Fibroblast of the aortic adventitia (primary cell): ENCODE measurements at regions not wholly inside any gene's neighbourhood (a gene's known extent, or its start where the extent isn't known, plus 50 kb on each side); places are given as distances from the start of the nearest gene placed in this dataset.

Experiments
- DNase-seq: peaks from one replicate; pipeline ENCODE4 v3.0.0-alpha.2; 2010; ENCODE audit warnings: low read depth
- H3K4me3 ChIP-seq: 2 replicates; pipeline ENCODE4 v1.5.1; 2011; ENCODE audit warnings: low read depth, mild to moderate bottlenecking, control low read depth, low read length, moderate library complexity
- TF ChIP-seq, protein P1 (sequence below): IDR thresholded peaks from 2 replicates; pipeline ENCODE4 v1.5.1; 2011; ENCODE audit warnings: mild to moderate bottlenecking, low read length, control low read depth, inconsistent platforms; ENCODE audit not compliant: insufficient read depth

- peak; percentile 48 for DNase-seq
- TF ChIP-seq, protein P1, sequence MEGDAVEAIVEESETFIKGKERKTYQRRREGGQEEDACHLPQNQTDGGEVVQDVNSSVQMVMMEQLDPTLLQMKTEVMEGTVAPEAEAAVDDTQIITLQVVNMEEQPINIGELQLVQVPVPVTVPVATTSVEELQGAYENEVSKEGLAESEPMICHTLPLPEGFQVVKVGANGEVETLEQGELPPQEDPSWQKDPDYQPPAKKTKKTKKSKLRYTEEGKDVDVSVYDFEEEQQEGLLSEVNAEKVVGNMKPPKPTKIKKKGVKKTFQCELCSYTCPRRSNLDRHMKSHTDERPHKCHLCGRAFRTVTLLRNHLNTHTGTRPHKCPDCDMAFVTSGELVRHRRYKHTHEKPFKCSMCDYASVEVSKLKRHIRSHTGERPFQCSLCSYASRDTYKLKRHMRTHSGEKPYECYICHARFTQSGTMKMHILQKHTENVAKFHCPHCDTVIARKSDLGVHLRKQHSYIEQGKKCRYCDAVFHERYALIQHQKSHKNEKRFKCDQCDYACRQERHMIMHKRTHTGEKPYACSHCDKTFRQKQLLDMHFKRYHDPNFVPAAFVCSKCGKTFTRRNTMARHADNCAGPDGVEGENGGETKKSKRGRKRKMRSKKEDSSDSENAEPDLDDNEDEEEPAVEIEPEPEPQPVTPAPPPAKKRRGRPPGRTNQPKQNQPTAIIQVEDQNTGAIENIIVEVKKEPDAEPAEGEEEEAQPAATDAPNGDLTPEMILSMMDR: no peak
- H3K4me3 ChIP-seq: no peak overlapping the region
These were observed 256.7 kb upstream of the FN1 start for GRCh38 chr2:215692387-215693079.

DNA sequence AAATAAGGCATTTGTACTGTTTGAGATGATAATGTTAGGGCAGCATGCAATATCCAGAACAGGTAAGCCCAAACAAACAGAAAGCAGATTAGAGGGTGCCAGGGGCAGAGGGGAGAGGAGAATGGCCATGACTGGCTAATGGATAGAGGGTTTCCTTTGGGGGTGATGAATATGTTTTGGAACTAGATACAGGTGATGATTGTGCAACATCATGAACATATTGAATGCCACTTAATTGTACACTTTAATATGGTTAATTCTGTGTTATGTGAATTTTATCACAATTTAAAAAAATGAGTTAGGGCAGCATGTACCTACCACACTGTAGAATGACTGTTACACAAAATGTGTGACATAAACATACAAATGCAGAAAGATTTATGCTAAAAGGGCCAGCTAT lies 255.5 kb upstream of the FN1 start:
- TF ChIP-seq, protein P1: no peak
- DNase-seq: no peak

DNA sequence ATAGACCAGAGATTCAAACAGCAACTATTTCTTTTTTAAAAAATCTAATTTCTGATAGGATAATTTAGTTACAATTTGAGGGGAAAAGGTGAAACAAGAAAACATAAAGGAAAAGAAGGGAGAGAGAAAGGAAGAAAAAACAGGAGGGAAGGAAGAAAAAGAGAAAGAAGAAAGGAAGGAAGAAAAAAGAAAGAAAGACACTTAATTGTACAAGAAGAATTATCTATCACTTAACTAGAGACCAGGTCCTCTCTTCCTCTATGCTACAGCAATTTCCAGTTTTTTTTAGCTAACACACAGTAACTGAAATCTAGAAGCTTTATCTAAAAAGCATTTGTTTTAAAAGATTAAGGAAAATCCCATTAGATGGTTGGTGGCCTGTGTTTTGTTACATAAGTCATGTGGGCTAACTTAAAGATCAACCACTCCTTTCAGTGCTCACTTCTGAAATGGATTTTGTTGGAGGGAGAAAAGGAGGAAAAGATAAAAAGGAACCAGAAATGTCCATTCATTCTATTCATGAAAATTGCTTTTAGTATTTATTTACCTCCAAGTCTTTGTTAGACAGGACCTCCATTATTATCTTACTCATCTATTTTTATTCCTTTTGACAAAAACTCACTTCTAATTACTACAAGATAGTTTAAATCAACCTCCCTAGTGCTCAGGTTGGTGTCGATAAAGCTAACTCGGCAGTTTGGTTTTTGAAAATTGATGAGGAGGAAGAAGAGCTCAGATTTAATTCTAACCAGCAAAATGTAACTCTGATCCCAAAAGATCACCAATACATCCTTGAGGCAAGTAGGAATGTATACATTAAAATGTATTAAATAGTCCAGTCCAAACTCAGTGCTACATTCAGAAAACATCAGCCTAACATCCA lies 251.5 kb upstream of the FN1 start:
- DNase-seq: no peak
- TF ChIP-seq, protein P1: no peak
- no peak overlapping the region for H3K4me3 ChIP-seq

More for the DNA sequence above, 255.5 kb upstream of the FN1 start:
- no peak overlapping the region for H3K4me3 ChIP-seq

DNA sequence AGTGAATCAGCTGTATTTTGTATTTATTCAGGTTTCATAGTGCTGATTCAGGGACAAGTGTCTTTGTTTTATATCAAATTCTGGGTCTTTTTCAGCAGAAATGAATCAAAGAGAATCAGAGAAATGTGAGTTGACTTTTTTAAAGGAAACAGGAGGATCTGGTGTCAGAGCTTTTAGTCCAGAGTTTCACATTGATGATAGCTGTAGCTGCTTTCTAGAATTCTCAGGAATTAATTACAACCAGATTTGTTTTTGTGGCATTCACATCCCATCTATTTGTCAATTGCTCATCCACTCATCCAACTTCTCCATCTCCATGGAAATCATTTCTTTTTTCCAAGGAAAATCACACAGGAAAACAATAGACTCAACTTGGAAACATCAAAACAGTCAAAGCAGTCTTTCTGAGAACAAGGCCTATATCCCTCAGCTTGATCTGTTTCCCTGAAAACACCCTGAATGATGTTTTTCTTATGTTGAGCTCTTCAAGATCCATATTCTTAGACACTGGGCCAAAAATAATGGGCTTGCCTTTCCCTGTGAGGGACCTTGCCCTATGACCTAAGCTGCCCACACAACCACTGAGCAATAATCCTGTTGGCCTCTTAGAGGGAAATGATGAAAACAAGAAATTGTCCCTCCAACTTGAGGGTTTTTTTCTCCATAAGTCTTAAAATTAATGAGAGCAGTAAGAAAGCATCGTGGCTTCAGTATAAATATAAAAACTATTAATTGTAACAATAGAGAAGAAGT lies 249.5 kb upstream of the FN1 start:
- DNase-seq: peak; percentile 44
- H3K4me3 ChIP-seq: no peak overlapping the region
- TF ChIP-seq, protein P1: no peak

DNA sequence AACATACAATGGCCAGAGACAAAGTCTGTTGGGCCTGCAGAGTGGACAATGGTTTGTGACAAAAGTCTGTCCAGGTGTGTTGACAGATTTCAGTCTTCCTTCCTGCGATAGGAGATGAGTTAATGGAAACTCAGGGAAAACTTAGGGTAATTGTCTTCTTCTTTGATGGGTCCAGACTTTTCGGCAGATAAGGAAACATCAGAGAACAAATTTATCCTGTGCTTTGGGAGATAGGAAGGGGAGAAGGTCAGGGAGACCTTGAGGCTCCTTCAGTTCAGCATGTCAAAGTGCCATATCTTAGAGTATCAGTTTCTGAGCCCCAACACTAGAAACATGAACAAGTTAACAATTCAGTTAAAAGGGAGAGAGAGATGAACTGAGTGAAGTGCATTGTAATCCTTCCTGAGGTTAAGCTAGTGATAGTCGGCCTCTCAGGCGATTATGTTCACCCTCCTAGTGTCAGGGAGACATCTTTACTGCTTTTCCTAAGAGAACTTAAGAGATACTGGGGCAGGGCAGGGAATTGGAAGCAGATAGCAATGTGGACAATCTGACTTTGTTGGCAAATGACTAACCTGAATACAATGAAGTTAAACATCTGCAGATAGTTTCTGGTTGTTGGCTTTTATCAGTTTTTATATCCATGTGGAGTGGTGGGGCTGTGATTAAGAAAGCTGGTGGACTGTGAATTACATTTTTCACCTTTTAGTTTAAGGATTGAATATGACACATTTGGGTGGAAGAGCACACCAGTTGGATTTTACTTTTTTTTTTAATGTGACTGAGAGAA lies 248.8 kb upstream of the FN1 start:
- TF ChIP-seq, protein P1: no peak
- DNase-seq: peak; percentile 88

GRCh38 chr2:215683295-215683694 lies 247.4 kb upstream of the FN1 start:
- TF ChIP-seq, protein P1: no peak
- DNase-seq: no peak
- no peak overlapping the region for H3K4me3 ChIP-seq

More for the DNA sequence above, 248.8 kb upstream of the FN1 start:
- no peak overlapping the region for H3K4me3 ChIP-seq
